H9 (cell line): ENCODE measurements at regions not wholly inside any gene's neighbourhood (a gene's known extent, or its start where the extent isn't known, plus 50 kb on each side); places are given as distances from the start of the nearest gene placed in this dataset.

ENCODE experiments used
- DNase-seq: peaks from one replicate; pipeline ENCODE4 v3.0.0-alpha.2; 2017
- H2AFZ ChIP-seq: one replicate; pipeline ENCODE4 v1.6.1; 2013; ENCODE audit warnings: mild to moderate bottlenecking, low read length, control low read depth, moderate library complexity
- H2AK5ac ChIP-seq: 2 replicates; pipeline ENCODE4 v1.6.1; 2013; ENCODE audit warnings: low read length, control low read depth, mixed read lengths; ENCODE audit not compliant: insufficient read length
- H2BK120ac ChIP-seq: one replicate; pipeline ENCODE4 v1.6.1; 2013; ENCODE audit warnings: low read depth, mild to moderate bottlenecking, low read length, control low read depth, inconsistent platforms; ENCODE audit not compliant: poor library complexity, severe bottlenecking
- H2BK12ac ChIP-seq: 2 replicates; pipeline ENCODE4 v1.6.1; 2013; ENCODE audit warnings: low read length, control low read depth, mixed read lengths, low read depth; ENCODE audit not compliant: insufficient read length
- H2BK15ac ChIP-seq: 2 replicates; pipeline ENCODE4 v1.6.1; 2013; ENCODE audit warnings: low read depth, low read length, control low read depth
- H2BK20ac ChIP-seq: one replicate; pipeline ENCODE4 v1.6.1; 2013; ENCODE audit warnings: low read depth, mild to moderate bottlenecking, low read length, control low read depth, inconsistent platforms; ENCODE audit not compliant: poor library complexity, severe bottlenecking
- H2BK5ac ChIP-seq: 2 replicates; pipeline ENCODE4 v1.6.1; 2013; ENCODE audit warnings: low read length, control low read depth, mixed read lengths; ENCODE audit not compliant: insufficient read length
- H3K14ac ChIP-seq: 2 replicates; pipeline ENCODE4 v1.6.1; 2013; ENCODE audit warnings: low read length, control low read depth; ENCODE audit not compliant: insufficient read depth
- H3K18ac ChIP-seq: 2 replicates; pipeline ENCODE4 v1.6.1; 2013; ENCODE audit warnings: low read depth, mild to moderate bottlenecking, mixed read lengths, low read length, control low read depth; ENCODE audit not compliant: insufficient read length
- H3K23ac ChIP-seq: 2 replicates; pipeline ENCODE4 v1.6.1; 2013; ENCODE audit warnings: low read length, control low read depth, mixed read lengths, low read depth; ENCODE audit not compliant: insufficient read length
- H3K23me2 ChIP-seq: 2 replicates; pipeline ENCODE4 v1.6.1; 2013; ENCODE audit warnings: low read depth, mild to moderate bottlenecking, mixed read lengths, low read length, control low read depth; ENCODE audit not compliant: insufficient read length, poor library complexity, severe bottlenecking
- H3K27ac ChIP-seq: 2 replicates; pipeline ENCODE4 v1.5.1; 2013; ENCODE audit warnings: low read length, control low read depth, mixed read lengths, low read depth; ENCODE audit not compliant: insufficient read length
- H3K27me3 ChIP-seq: 2 replicates; pipeline ENCODE4 v1.6.1; 2013; ENCODE audit warnings: low read length, control low read depth, inconsistent platforms; ENCODE audit not compliant: insufficient read depth
- H3K4ac ChIP-seq: 2 replicates; pipeline ENCODE4 v1.6.1; 2013; ENCODE audit warnings: low read depth, mild to moderate bottlenecking, control low read depth, inconsistent platforms, low read length, moderate library complexity
- H3K4me1 ChIP-seq: 2 replicates; pipeline ENCODE4 v1.6.1; 2013; ENCODE audit warnings: low read length, control low read depth, inconsistent platforms; ENCODE audit not compliant: insufficient read depth
- H3K4me2 ChIP-seq: 2 replicates; pipeline ENCODE4 v1.6.1; 2013; ENCODE audit warnings: low read length, control low read depth, mixed read lengths; ENCODE audit not compliant: insufficient read length, insufficient read depth
- H3K56ac ChIP-seq: 2 replicates; pipeline ENCODE4 v1.6.1; 2013; ENCODE audit warnings: low read depth, mild to moderate bottlenecking, mixed read lengths, low read length, control low read depth; ENCODE audit not compliant: insufficient read length
- H3K79me1 ChIP-seq: 2 replicates; pipeline ENCODE4 v1.6.1; 2013; ENCODE audit warnings: low read depth, mild to moderate bottlenecking, moderate library complexity, low read length, control low read depth, inconsistent platforms; ENCODE audit not compliant: insufficient read depth, poor library complexity, severe bottlenecking
- H3K79me2 ChIP-seq: 2 replicates; pipeline ENCODE4 v1.6.1; 2013; ENCODE audit warnings: low read length, control low read depth, inconsistent platforms; ENCODE audit not compliant: insufficient read depth
- H3K9ac ChIP-seq: 2 replicates; pipeline ENCODE4 v1.6.1; 2013; ENCODE audit warnings: low read length, control low read depth, mixed read lengths; ENCODE audit not compliant: insufficient read length; ENCODE audit errors: extremely low read depth
- H3K9me3 ChIP-seq: one replicate; pipeline ENCODE4 v1.6.1; 2013; ENCODE audit warnings: low read depth, low read length, inconsistent platforms; ENCODE audit not compliant: control insufficient read depth
- H3T11ph ChIP-seq: one replicate; pipeline ENCODE4 v1.6.1; 2013; ENCODE audit warnings: mild to moderate bottlenecking, low read length, control low read depth, inconsistent platforms
- H4K20me1 ChIP-seq: one replicate; pipeline ENCODE4 v1.6.1; 2013; ENCODE audit not compliant: control insufficient read depth, insufficient read length, insufficient read depth
- H4K5ac ChIP-seq: 2 replicates; pipeline ENCODE4 v1.6.1; 2013; ENCODE audit warnings: low read depth, mild to moderate bottlenecking, mixed read lengths, low read length, control low read depth; ENCODE audit not compliant: insufficient read length
- H4K8ac ChIP-seq: replicated peaks from 2 replicates; pipeline ENCODE4 v1.6.1; 2013; ENCODE audit warnings: low read length, control low read depth, mixed read lengths, low read depth; ENCODE audit not compliant: insufficient read length
- H4K91ac ChIP-seq: 2 replicates; pipeline ENCODE4 v1.6.1; 2013; ENCODE audit warnings: low read depth, mild to moderate bottlenecking, moderate library complexity, mixed read lengths, low read length, control low read depth; ENCODE audit not compliant: insufficient read length
- H3K27ac Mint-ChIP-seq, 3 experiments: 2 replicates in 2 of 3; 3 replicates in 1 of 3; pipeline ENCODE4 v1.8.0; 2020 to 2021; ENCODE audit warnings: mixed read lengths in 3 of 3, mild to moderate bottlenecking in 1 of 3, moderate library complexity in 1 of 3
- H3K27me3 Mint-ChIP-seq: 2 replicates; pipeline ENCODE4 v1.8.0; 2021; ENCODE audit warnings: low read depth, mild to moderate bottlenecking, moderate library complexity, mixed read lengths
- H3K36me3 Mint-ChIP-seq, 3 experiments: 2 replicates in 2 of 3; 3 replicates in 1 of 3; pipeline ENCODE4 v1.8.0; 2020 to 2021; ENCODE audit warnings: low read depth in 3 of 3, mixed read lengths in 3 of 3; ENCODE audit not compliant: insufficient read depth in 1 of 3
- H3K4me1 Mint-ChIP-seq, 2 experiments: 2 replicates each; pipeline ENCODE4 v1.8.0; 2020; ENCODE audit warnings: mixed read lengths in 2 of 2
- H3K4me3 Mint-ChIP-seq, 2 experiments: 2 replicates in 1 of 2; 3 replicates in 1 of 2; pipeline ENCODE4 v1.8.0; 2020 to 2021; ENCODE audit warnings: mild to moderate bottlenecking in 2 of 2, mixed read lengths in 2 of 2, moderate library complexity in 1 of 2
- H3K9me3 Mint-ChIP-seq, 2 experiments: 2 replicates in 1 of 2; 3 replicates in 1 of 2; pipeline ENCODE4 v1.8.0; 2020; ENCODE audit warnings: mild to moderate bottlenecking in 2 of 2, mixed read lengths in 2 of 2, moderate library complexity in 1 of 2
- WGBS: extraction: QIAGEN DNeasy Blood & Tissue Kit; methylation state at CpG from one replicate; pipeline ENCODE4 v1.1.7; 2013; ENCODE audit warnings: missing lambda C conversion rate, low lambda C conversion rate, mixed read lengths; ENCODE audit not compliant: insufficient read length; ENCODE audit errors: extremely low coverage; 5-methylcytosine and 5-hydroxymethylcytosine counted together
- TF ChIP-seq, protein P1 (sequence below): fragments of 200-600 bp; sonication (generic); conservative IDR thresholded peaks from 3 replicates; pipeline ENCODE4 v1.8.0; 2021; ENCODE audit warnings: antibody characterized with exemption, mild to moderate bottlenecking

GRCh38 chr15:62790546-62790945 lies 252.0 kb upstream of the TPM1 start:
- H3K9me3 ChIP-seq: no peaks in the 10 kb centered on the region
- no peaks in the 10 kb centered on the region for H3K23me2 ChIP-seq
- DNase-seq: no peak
- H3K36me3 Mint-ChIP-seq: no peaks in the 10 kb centered on the region
- H2BK20ac ChIP-seq: no peak overlapping the region
- H3T11ph ChIP-seq: no peak overlapping the region
- TF ChIP-seq, protein P1, sequence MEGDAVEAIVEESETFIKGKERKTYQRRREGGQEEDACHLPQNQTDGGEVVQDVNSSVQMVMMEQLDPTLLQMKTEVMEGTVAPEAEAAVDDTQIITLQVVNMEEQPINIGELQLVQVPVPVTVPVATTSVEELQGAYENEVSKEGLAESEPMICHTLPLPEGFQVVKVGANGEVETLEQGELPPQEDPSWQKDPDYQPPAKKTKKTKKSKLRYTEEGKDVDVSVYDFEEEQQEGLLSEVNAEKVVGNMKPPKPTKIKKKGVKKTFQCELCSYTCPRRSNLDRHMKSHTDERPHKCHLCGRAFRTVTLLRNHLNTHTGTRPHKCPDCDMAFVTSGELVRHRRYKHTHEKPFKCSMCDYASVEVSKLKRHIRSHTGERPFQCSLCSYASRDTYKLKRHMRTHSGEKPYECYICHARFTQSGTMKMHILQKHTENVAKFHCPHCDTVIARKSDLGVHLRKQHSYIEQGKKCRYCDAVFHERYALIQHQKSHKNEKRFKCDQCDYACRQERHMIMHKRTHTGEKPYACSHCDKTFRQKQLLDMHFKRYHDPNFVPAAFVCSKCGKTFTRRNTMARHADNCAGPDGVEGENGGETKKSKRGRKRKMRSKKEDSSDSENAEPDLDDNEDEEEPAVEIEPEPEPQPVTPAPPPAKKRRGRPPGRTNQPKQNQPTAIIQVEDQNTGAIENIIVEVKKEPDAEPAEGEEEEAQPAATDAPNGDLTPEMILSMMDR: no peak
- no peak overlapping the region for H2AFZ ChIP-seq
- H3K4me1 Mint-ChIP-seq: peaks cover 39% of the 10 kb centered on the region in 2 experiments
- H3K27ac ChIP-seq: no peak overlapping the region
- no CpG with 5 or more reads among the region's 4 CpGs for WGBS
- H3K9ac ChIP-seq: no peak overlapping the region
- no peaks in the 10 kb centered on the region for H3K27me3 ChIP-seq
- H4K8ac ChIP-seq: no peak overlapping the region
- H3K27me3 Mint-ChIP-seq: no peaks in the 10 kb centered on the region
- H3K27ac Mint-ChIP-seq: no peak overlapping the region
- H3K56ac ChIP-seq: no peak overlapping the region
- no peaks in the 10 kb centered on the region for H3K79me2 ChIP-seq
- H2BK12ac ChIP-seq: no peak overlapping the region
- no peak overlapping the region for H3K14ac ChIP-seq
- no peak overlapping the region for H3K4me3 Mint-ChIP-seq
- no peak overlapping the region for H2AK5ac ChIP-seq
- no peak overlapping the region for H3K4me2 ChIP-seq
- H3K4ac ChIP-seq: no peak overlapping the region
- no peak overlapping the region for H3K23ac ChIP-seq
- H3K9me3 Mint-ChIP-seq: no peaks in the 10 kb centered on the region
- H2BK5ac ChIP-seq: no peak overlapping the region
- no peak overlapping the region for H4K5ac ChIP-seq
- H3K18ac ChIP-seq: no peak overlapping the region
- no peak overlapping the region for H2BK120ac ChIP-seq
- H4K91ac ChIP-seq: no peak overlapping the region
- H2BK15ac ChIP-seq: no peak overlapping the region
- H3K4me1 ChIP-seq: no peaks in the 10 kb centered on the region
- no peaks in the 10 kb centered on the region for H4K20me1 ChIP-seq
- no peaks in the 10 kb centered on the region for H3K79me1 ChIP-seq
